BLaER1 (cell line): ENCODE measurements at regions not wholly inside any gene's neighbourhood (a gene's known extent, or its start where the extent isn't known, plus 50 kb on each side); places are given as distances from the start of the nearest gene placed in this dataset.

ENCODE experiments used
- H3K27ac ChIP-seq: shearing (Covaris generic); formaldehyde crosslinking; 2 replicates; pipeline ENCODE4 v1.8.1; 2022
- H3K27me3 ChIP-seq: shearing (Covaris generic); formaldehyde crosslinking; 2 replicates; pipeline ENCODE4 v1.8.1; 2022
- H3K36me3 ChIP-seq: shearing (Covaris generic); formaldehyde crosslinking; 2 replicates; pipeline ENCODE4 v1.8.1; 2022
- H3K4me1 ChIP-seq: shearing (Covaris generic); formaldehyde crosslinking; 2 replicates; pipeline ENCODE4 v1.8.1; 2022
- H3K4me2 ChIP-seq: shearing (Covaris generic); formaldehyde crosslinking; 2 replicates; pipeline ENCODE4 v1.8.1; 2022
- H3K4me3 ChIP-seq: shearing (Covaris generic); formaldehyde crosslinking; 2 replicates; pipeline ENCODE4 v1.8.1; 2022
- H3K9ac ChIP-seq: shearing (Covaris generic); formaldehyde crosslinking; 2 replicates; pipeline ENCODE4 v1.8.1; 2022
- H3K9me3 ChIP-seq: shearing (Covaris generic); formaldehyde crosslinking; 2 replicates; pipeline ENCODE4 v1.8.1; 2022
- H4K20me1 ChIP-seq: shearing (Covaris generic); formaldehyde crosslinking; 2 replicates; pipeline ENCODE4 v1.8.1; 2022
- Cebpa-rat ChIP-seq: shearing (Covaris generic); IDR thresholded peaks from 2 replicates; pipeline ENCODE4 v1.8.1; 2022

DNA sequence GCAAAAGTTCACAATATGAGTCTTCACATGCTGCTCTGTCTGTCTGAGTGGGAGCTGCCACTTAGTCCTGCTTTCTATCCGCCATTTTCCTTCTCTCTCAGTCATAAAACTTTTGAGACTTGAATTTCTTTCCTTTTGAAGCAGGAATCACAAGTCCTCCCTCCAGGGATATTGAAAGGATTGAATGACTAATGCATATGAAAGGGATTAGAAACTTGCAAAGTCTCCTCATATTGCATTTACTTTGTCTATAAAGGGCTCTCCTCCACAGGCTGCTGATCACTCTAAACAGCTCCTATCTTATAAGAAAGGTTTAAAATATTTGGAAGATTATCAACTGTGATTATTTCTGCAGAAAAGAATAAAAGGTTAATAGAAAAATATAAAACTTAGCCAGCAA, 879.1 kb downstream of the ARAP2 start:
- H3K4me2 ChIP-seq: no peak overlapping the region
- no peak overlapping the region for H3K27ac ChIP-seq
- no peak overlapping the region for H3K9ac ChIP-seq
- H3K36me3 ChIP-seq: no peaks in the 10 kb centered on the region
- H3K27me3 ChIP-seq: no peaks in the 10 kb centered on the region
- no peak for TF ChIP-seq Cebpa-rat
- no peaks in the 10 kb centered on the region for H4K20me1 ChIP-seq
- H3K4me1 ChIP-seq: no peaks in the 10 kb centered on the region
- no peak overlapping the region for H3K4me3 ChIP-seq
- H3K9me3 ChIP-seq: no peaks in the 10 kb centered on the region

DNA sequence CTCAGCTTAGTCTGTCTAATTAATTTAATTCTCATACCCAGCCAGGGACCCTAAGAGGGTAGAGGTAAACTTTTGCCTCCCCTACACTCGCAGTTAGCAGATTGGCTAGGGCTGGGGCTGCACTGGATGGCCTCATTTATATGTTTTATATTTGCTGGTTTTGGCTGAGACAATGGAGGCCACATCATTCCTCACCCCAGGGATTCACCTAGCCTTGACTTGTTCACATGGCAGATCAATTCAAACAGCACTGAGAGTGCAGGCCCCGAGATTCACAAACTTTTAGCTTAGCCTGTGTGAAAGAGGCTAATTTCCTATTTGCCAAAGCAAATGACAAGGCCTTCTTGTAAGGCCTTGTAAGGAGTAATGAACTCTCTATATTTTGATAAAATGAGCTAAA, 844.4 kb downstream of the ARAP2 start:
- no peak for TF ChIP-seq Cebpa-rat
- Histone ChIP-seq H3K9ac (no peak overlapping the region), H3K4me2 (no peak overlapping the region), H3K27me3 (no peaks in the 10 kb centered on the region), H3K27ac (no peak overlapping the region), H3K9me3 (no peaks in the 10 kb centered on the region), H4K20me1 (no peaks in the 10 kb centered on the region), H3K36me3 (no peaks in the 10 kb centered on the region), H3K4me3 (no peak overlapping the region), H3K4me1 (no peaks in the 10 kb centered on the region)

DNA sequence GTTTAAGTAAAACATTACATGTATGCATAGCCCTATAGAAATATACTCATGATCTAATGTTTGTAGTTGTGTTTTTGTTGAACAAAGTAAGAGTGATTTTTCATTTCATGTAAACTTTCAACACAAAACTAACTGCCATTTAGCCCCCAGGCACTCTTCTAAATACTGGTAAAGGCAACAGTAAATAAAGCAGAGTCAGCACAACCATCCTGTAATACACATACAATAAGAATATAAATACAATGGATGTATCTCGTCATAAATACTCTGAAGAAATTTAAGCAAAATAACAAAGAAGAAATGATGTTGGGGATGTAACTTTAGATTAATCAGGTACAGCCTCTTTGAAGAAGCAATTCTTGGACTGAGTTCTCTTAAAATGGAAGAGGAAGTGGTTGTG, 821.2 kb downstream of the ARAP2 start:
- no peak overlapping the region for H3K27ac ChIP-seq
- no peak overlapping the region for H3K9ac ChIP-seq
- no peak overlapping the region for H3K4me2 ChIP-seq
- no peaks in the 10 kb centered on the region for H4K20me1 ChIP-seq
- no peaks in the 10 kb centered on the region for H3K27me3 ChIP-seq
- no peaks in the 10 kb centered on the region for H3K9me3 ChIP-seq
- no peaks in the 10 kb centered on the region for H3K36me3 ChIP-seq
- H3K4me1 ChIP-seq: no peaks in the 10 kb centered on the region
- no peak overlapping the region for H3K4me3 ChIP-seq
- TF ChIP-seq Cebpa-rat: no peak

DNA sequence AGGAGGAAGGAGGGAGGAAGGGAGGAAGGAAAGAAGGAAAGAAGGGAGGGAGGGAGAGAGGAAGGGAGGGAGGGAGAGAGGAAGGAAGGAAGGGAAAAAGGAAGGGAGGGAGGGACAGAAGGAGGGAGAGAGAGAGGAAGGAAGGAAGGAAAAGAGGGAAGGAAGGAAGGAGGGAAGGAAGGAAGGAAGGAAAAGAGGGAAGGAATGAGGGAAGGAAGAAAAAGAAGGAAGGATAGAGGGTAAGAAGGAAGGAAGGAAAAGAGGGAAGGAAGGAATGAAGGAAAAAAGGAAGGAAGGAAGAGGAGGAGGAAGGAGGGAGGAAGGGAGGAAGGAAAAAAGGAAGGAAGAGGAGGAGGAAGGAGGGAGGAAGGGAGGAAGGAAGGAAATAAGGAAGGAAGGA, 796.8 kb downstream of the ARAP2 start:
- no peaks in the 10 kb centered on the region for H3K27me3 ChIP-seq
- no peak overlapping the region for H3K4me3 ChIP-seq
- H3K36me3 ChIP-seq: no peaks in the 10 kb centered on the region
- H4K20me1 ChIP-seq: no peaks in the 10 kb centered on the region
- no peak overlapping the region for H3K27ac ChIP-seq
- H3K9ac ChIP-seq: no peak overlapping the region
- H3K4me2 ChIP-seq: no peak overlapping the region
- H3K9me3 ChIP-seq: peaks cover 13% of the 10 kb centered on the region
- H3K4me1 ChIP-seq: no peaks in the 10 kb centered on the region
- TF ChIP-seq Cebpa-rat: no peak

DNA sequence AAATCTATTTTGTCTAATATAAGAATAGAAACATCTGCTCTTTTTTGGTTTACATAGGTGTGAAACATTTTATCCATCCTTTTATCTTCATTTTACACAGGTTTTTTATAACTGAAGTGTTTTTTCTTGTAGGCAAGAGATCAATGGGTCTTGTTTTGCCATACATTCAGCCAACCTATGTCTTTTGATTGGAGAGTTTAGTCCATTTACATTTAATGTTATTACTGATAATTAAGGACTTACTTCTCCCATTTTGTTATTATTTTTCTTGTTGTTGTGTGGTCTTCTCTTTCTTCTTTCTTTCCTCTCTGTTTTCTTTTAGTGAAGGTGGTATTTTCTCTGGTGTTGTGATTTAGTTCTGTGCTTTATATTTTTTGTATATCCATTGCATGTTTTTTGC, 785.3 kb downstream of the ARAP2 start:
- Histone ChIP-seq H3K9me3 (no peaks in the 10 kb centered on the region), H4K20me1 (no peaks in the 10 kb centered on the region), H3K9ac (no peak overlapping the region), H3K36me3 (no peaks in the 10 kb centered on the region), H3K4me3 (no peak overlapping the region), H3K27me3 (no peaks in the 10 kb centered on the region), H3K4me1 (no peaks in the 10 kb centered on the region), H3K27ac (no peak overlapping the region), H3K4me2 (no peak overlapping the region)
- no peak for TF ChIP-seq Cebpa-rat

DNA sequence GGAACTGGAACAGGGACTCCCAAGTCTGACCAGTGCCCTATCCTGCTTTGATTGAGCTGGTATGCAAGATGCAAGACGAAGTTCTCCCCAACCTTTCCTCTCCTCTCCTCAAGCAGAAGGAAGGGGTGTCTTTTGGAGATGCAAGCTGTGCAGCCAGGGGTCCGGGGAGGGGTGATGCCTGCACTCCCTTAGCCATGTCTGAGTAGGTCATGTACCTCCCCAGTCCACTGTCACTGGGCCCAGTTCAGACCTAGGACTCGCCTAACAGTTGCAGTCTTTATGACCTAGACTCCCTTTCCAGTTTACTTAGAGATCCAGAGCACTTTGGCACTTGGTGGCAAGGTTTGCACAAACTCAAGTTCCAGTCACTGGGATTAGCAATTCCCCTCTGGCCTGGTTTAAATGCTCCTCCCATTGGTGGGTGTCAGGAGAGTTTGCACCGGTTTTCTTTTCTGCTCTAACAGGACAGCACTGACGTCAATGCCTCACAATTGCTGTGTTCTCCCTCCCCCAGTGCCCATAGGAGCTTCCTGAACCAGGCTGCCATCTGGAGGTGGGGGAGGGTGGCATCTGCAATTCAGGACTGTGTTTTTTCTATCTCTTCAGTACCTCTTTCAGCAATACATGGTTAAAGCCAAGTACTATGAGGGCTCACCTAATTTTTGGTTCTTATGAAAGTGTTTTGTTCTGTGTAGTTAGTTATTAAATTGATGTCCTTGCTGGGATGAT, 782.2 kb downstream of the ARAP2 start:
- H3K4me3 ChIP-seq: no peak overlapping the region
- H3K4me2 ChIP-seq: no peak overlapping the region
- no peak overlapping the region for H3K9ac ChIP-seq
- TF ChIP-seq Cebpa-rat: no peak
- no peaks in the 10 kb centered on the region for H3K4me1 ChIP-seq
- no peak overlapping the region for H3K27ac ChIP-seq
- no peaks in the 10 kb centered on the region for H4K20me1 ChIP-seq
- H3K36me3 ChIP-seq: no peaks in the 10 kb centered on the region
- no peaks in the 10 kb centered on the region for H3K9me3 ChIP-seq
- H3K27me3 ChIP-seq: no peaks in the 10 kb centered on the region

DNA sequence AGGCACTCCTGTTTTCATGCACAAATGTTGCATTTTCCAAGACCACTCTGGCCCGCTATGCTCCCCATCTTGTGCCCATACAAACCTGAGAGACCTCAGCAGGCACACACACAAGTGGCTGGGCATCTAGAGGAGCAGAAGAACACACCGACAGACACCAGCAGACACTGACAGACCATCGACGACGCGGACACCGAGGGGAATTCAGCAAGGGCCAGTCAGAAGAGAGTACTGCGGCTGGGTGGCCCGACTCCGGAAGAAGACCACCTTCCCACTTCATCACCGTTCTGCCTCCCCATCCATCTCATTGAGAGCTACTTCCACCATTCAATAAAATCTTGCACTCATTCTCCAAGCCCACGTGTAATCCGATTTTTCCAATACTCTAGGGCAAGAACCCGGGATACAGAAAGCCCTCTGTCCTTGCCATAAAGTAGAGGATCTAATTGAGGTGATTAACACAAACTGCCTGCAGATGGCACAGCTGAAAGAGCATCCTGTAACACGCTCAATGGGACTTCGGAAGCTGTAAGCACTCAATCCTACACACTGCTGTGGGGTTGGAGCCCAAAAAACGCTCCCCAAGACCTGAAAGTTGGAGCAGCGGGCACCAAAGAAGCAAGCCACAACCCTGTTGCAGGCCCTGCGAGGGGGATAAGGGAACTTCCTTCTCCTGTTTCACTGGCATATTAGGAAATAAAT, 780.9 kb downstream of the ARAP2 start:
- Histone ChIP-seq H3K27me3 (no peaks in the 10 kb centered on the region), H3K9me3 (no peaks in the 10 kb centered on the region), H3K9ac (no peak overlapping the region), H3K36me3 (no peaks in the 10 kb centered on the region), H3K4me1 (no peaks in the 10 kb centered on the region), H4K20me1 (no peaks in the 10 kb centered on the region), H3K27ac (no peak overlapping the region), H3K4me2 (no peak overlapping the region), H3K4me3 (no peak overlapping the region)
- no peak for TF ChIP-seq Cebpa-rat

DNA sequence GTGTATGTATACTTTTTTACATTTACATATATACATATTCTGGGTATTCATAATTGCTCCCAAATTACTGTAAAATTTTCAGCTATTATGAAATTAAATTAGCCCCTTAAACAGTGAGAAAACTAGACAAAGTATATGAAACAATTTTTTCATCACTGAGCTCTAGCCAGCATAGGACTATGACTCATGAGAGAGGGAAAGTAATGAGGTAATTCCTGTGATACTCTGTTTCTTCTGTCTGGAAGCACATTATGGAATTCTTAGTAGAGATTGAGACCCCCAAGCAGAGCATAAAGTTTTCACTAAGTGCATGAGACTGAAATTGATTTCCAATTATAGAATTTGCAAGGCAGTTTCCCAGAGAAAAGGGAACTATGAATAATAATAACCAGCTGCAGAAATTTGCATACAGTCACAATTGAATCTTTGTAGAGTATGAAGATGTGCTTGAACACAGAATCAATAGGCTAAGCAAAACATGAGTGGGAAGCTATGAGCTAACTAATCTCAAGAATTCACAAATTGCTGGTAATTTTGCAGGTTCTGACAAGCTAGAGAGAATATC, 779.3 kb downstream of the ARAP2 start:
- Histone ChIP-seq H3K4me3 (no peak overlapping the region), H3K36me3 (no peaks in the 10 kb centered on the region), H4K20me1 (no peaks in the 10 kb centered on the region), H3K9me3 (no peaks in the 10 kb centered on the region), H3K9ac (no peak overlapping the region), H3K27ac (no peak overlapping the region), H3K27me3 (no peaks in the 10 kb centered on the region), H3K4me1 (no peaks in the 10 kb centered on the region), H3K4me2 (no peak overlapping the region)
- TF ChIP-seq Cebpa-rat: no peak

DNA sequence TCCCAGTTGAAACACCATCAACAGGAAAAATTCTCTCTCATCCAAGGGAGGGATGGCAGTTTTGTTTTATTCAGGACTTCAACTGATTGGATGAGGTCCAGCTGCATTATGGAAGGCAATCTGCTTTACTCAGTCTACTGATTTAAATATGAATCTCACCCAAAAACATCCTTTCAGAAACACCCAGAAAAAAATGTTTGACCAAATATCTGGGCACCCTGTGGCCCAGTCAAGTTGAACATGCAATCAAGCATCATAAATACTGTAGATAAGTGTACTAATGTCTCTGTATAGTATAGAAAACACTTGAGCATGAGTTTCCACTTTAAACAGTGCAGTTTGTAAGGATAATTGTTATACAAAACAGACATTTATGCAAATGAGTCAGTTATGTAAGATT, 753.2 kb downstream of the ARAP2 start:
- no peak for TF ChIP-seq Cebpa-rat
- Histone ChIP-seq H3K4me1 (no peaks in the 10 kb centered on the region), H3K4me3 (no peak overlapping the region), H3K4me2 (no peak overlapping the region), H4K20me1 (no peaks in the 10 kb centered on the region), H3K27me3 (no peaks in the 10 kb centered on the region), H3K9me3 (peaks cover 2% of the 10 kb centered on the region; the same call in 1 of the 2 replicates), H3K9ac (no peak overlapping the region), H3K27ac (no peak overlapping the region), H3K36me3 (no peaks in the 10 kb centered on the region)

DNA sequence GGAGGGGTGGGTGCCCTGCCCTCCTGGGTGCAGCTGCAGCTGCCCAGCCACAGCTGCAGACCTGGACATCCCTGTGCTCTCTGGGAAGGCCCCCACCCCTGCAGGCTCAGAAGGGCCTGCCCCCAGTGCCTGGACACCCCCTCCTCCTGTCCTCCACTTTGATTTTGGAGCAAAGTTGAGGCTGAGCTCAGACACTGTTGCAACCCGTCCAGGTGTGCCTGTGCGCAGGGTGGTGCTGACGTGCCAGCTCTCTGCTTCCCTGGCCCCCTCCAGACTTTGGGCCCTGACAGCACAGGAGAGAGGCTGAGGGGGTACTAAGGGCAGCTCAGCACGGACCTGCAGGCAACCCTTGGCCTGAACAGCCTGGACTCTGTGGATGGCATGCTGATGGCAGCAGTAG, 750.3 kb downstream of the ARAP2 start:
- no peak overlapping the region for H3K4me2 ChIP-seq
- H3K9me3 ChIP-seq: peaks cover 2% of the 10 kb centered on the region; the same call in 1 of the 2 replicates
- no peak overlapping the region for H3K4me3 ChIP-seq
- no peaks in the 10 kb centered on the region for H3K4me1 ChIP-seq
- no peak for TF ChIP-seq Cebpa-rat
- no peak overlapping the region for H3K9ac ChIP-seq
- H3K36me3 ChIP-seq: no peaks in the 10 kb centered on the region
- no peaks in the 10 kb centered on the region for H4K20me1 ChIP-seq
- no peaks in the 10 kb centered on the region for H3K27me3 ChIP-seq
- no peak overlapping the region for H3K27ac ChIP-seq
